Calu3 (cell line): ENCODE measurements at regions not wholly inside any gene's neighbourhood (a gene's known extent, or its start where the extent isn't known, plus 50 kb on each side); places are given as distances from the start of the nearest gene placed in this dataset.

Experiments used
- BruUV-seq: library from RNA; stranded (reverse); fragments of 400-500 nt; replicated peaks from 2 replicates; lab custom pipeline; 2021; lab: Mats Ljungman, UMichigan
- CTCF ChIA-PET: fragments of 300-600 bp; sonication (Branson Sonifier 250); formaldehyde crosslinking; loops from one replicate; lab custom pipeline; 2022; ENCODE audit warnings: antibody characterized with exemption; lab: Charles Lee
- DNase-seq: peaks from one replicate; pipeline ENCODE4 v3.0.0; 2022
- H3K27ac Mint-ChIP-seq: one replicate; pipeline ENCODE4 v1.8.0; 2022; ENCODE audit warnings: mixed read lengths; ENCODE audit not compliant: unreplicated experiment
- H3K27me3 Mint-ChIP-seq: one replicate; pipeline ENCODE4 v1.8.0; 2022; ENCODE audit warnings: mixed read lengths; ENCODE audit not compliant: unreplicated experiment
- H3K36me3 Mint-ChIP-seq: one replicate; pipeline ENCODE4 v1.8.0; 2022; ENCODE audit warnings: mild to moderate bottlenecking, moderate library complexity, mixed read lengths; ENCODE audit not compliant: insufficient read depth, unreplicated experiment
- H3K4me1 Mint-ChIP-seq: one replicate; pipeline ENCODE4 v1.8.0; 2022; ENCODE audit warnings: mild to moderate bottlenecking, low read depth, mixed read lengths; ENCODE audit not compliant: unreplicated experiment
- H3K4me3 Mint-ChIP-seq: one replicate; pipeline ENCODE4 v1.8.0; 2022; ENCODE audit warnings: mild to moderate bottlenecking, low read depth, moderate library complexity, mixed read lengths; ENCODE audit not compliant: unreplicated experiment
- H3K9me3 Mint-ChIP-seq: one replicate; pipeline ENCODE4 v1.8.0; 2022; ENCODE audit warnings: low read depth, mixed read lengths; ENCODE audit not compliant: unreplicated experiment
- intact Hi-C: fragments of 100-400 bp; cut with micrococcal nuclease; formaldehyde crosslinking; loops from one replicate; pipeline ENCODE4 v1.10.0; 2022; ENCODE audit not compliant: unreplicated experiment
- TF ChIP-seq, protein P1 (sequence below): fragments of 200-600 bp; IDR thresholded peaks from one replicate; pipeline ENCODE4 v1.8.0; 2022; ENCODE audit warnings: antibody characterized with exemption; ENCODE audit not compliant: unreplicated experiment

DNA sequence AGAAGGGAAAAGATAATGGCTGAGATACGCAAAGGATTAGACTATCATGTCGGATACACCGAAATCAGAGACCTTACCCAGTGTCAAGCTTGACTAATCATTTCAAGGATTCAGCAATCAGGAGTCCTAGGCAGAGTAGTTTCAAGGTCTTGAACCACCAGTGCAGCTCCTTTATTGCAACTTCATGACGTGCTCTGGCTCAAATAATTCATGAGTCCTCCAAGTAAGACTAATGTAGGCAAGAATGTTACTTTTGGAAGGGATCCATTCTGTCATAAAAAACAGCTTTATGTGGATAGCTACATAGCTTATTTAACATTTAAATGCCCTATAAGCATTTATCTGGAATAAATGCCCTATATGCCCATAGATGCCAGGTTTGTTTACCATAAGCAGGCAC is 123.2 kb downstream of the LMO3 start:
- TF ChIP-seq, protein P1, sequence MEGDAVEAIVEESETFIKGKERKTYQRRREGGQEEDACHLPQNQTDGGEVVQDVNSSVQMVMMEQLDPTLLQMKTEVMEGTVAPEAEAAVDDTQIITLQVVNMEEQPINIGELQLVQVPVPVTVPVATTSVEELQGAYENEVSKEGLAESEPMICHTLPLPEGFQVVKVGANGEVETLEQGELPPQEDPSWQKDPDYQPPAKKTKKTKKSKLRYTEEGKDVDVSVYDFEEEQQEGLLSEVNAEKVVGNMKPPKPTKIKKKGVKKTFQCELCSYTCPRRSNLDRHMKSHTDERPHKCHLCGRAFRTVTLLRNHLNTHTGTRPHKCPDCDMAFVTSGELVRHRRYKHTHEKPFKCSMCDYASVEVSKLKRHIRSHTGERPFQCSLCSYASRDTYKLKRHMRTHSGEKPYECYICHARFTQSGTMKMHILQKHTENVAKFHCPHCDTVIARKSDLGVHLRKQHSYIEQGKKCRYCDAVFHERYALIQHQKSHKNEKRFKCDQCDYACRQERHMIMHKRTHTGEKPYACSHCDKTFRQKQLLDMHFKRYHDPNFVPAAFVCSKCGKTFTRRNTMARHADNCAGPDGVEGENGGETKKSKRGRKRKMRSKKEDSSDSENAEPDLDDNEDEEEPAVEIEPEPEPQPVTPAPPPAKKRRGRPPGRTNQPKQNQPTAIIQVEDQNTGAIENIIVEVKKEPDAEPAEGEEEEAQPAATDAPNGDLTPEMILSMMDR: no peak
- Mint-ChIP-seq H3K9me3 (peaks cover 10% of the 10 kb centered on the region), H3K4me3 (no peak overlapping the region), H3K27ac (no peak overlapping the region), H3K27me3 (no peaks in the 10 kb centered on the region), H3K4me1 (no peaks in the 10 kb centered on the region), H3K36me3 (no peaks in the 10 kb centered on the region)
- intact Hi-C loops: no loop called here
- CTCF ChIA-PET: interaction anchor here (0.6 kb wide), 1 partner anchor 162 kb away, joined by 4 read pairs; no protein-coding TSS in a partner anchor
- BruUV-seq: no TSS peak
- DNase-seq: no peak

- TF ChIP-seq, protein P1: no peak
- intact Hi-C loops: no loop called here
- CTCF ChIA-PET: no interaction called here
- H3K9me3 Mint-ChIP-seq: no peaks in the 10 kb centered on the region
- DNase-seq: no peak
- no peaks in the 10 kb centered on the region for H3K36me3 Mint-ChIP-seq
- no peaks in the 10 kb centered on the region for H3K27me3 Mint-ChIP-seq
- no peak overlapping the region for H3K4me3 Mint-ChIP-seq
- no peaks in the 10 kb centered on the region for H3K4me1 Mint-ChIP-seq
- no TSS peak for BruUV-seq
- no peak overlapping the region for H3K27ac Mint-ChIP-seq
Measured at GRCh38 chr12:16492240-16492639, 113.7 kb downstream of the LMO3 start.

GRCh38 chr12:16492820-16493797 is 112.9 kb downstream of the LMO3 start:
- no peaks in the 10 kb centered on the region for H3K27me3 Mint-ChIP-seq
- no peaks in the 10 kb centered on the region for H3K36me3 Mint-ChIP-seq
- no peaks in the 10 kb centered on the region for H3K4me1 Mint-ChIP-seq
- no peaks in the 10 kb centered on the region for H3K9me3 Mint-ChIP-seq
- H3K27ac Mint-ChIP-seq: no peak overlapping the region
- TF ChIP-seq, protein P1: no peak
- DNase-seq: no peak
- BruUV-seq: no TSS peak
- intact Hi-C loops: no loop called here
- no peak overlapping the region for H3K4me3 Mint-ChIP-seq
- CTCF ChIA-PET: no interaction called here

DNA sequence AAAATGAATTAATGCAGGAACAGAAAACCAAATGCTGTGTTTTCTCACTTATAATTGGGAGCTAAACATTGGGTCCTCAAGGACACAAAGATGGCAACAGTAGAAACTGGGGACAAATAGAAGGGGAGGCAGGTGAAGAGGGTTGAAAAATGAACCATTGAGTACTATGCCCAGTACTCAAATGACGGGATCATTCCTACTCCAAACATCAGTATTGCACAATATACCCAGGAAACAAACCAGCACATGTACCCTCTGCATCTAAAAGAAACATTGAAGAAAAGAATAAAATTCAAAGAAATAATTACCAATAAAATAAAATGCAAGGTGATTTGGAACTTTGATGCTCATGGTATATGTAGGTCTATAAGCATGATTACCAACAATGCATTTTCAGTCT is 110.8 kb downstream of the LMO3 start:
- BruUV-seq: no TSS peak
- Mint-ChIP-seq H3K36me3 (no peaks in the 10 kb centered on the region), H3K9me3 (no peaks in the 10 kb centered on the region), H3K4me1 (no peaks in the 10 kb centered on the region), H3K27me3 (no peaks in the 10 kb centered on the region), H3K4me3 (no peak overlapping the region), H3K27ac (no peak overlapping the region)
- intact Hi-C loops: no loop called here
- TF ChIP-seq, protein P1: no peak
- CTCF ChIA-PET: no interaction called here
- DNase-seq: no peak
